Hippocampal formation (tissue), 2 donors: ENCODE measurements at regions not wholly inside any gene's neighbourhood (a gene's known extent, or its start where the extent isn't known, plus 50 kb on each side); places are given as distances from the start of the nearest gene placed in this dataset.

Source experiments
- DNase-seq, 2 donors: peaks; one replicate each; lab custom pipeline; 2025; lab: John Stamatoyannopoulos, UW

DNA sequence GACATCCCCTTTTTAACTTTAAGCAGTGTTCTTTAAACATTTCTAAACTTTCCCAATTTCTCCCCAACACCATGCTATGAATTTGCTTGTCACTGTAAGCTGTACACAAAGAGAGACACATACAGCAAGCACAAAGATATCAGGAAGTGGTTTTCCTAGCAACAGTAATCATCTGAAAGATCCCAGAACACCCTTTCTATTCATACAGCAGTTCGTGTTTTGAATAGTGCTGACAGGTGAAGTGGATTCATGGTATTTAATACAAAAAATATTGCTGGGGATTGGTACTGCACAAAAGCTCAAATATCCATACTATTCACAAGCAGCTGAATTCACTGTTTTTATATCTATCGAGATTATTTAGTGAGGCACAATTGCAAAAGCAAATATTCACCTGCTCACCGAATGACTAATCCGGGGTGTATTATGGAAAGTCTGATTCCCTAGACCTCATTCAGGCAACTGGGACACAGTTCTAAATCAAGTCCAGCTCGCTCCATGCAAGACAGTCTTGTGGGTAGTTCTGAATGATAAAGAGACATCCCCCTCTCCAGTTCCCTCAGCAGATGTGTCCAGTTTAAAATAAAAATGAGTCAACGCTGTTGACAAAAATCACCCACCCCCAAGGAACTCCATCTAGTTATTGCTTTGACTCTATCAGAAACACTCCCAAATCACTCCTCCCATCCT, 107.1 kb upstream of the TSHZ2 start:
- DNase-seq = no peak

DNA sequence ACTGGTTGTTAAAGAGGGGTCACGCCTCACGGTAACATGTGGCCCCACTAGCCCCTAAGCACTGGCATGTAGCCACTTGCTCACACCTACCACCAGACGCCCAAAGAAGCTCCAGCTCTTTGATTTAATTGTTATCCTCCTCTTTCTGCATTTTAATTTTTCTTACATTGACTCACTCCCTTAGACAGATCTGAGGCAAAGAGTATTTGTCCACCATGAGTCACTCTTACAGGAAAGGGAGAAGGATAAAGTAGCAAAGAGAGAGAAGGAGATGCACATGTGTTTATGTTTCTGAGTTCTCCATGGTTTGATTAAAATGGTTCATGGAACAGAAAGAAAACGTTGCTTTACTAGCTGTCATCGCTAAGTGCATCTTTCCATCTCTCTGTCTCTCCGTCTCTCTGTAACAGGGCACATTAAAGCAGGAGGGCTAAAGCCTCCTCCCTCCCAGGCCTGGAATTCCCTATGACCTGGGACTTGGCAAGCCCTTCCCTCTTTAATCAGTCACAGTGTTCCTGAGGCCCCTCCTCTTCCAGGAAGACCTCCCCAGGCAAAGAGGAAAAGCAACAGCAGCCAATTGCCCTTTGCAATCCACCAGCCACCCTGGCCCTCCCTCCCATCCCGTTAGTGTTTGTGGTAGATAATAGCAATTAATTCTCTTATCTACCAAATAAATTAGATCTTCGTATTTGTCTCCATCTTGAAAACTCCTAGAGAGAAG, 112.8 kb upstream of the TSHZ2 start:
- no peak for DNase-seq

DNA sequence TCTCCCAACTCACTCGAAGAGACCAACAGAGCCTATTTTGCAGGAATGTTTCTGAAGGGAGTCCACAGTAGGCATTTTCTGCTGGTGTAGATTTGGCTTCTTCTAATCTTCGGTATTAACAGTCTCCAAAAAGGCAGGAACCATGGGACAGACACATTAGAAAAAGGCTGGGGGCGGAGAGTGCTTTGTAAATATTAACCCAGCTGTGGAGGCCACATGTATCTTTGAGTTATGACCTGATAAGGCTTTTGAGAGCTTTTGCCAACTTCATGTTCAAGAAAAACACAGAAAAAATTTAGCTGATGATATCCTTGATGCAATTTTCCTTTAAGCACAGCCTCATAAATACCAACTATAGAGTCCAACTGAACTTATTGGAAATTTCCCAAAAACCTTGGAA, 119.4 kb upstream of the TSHZ2 start:
- no peak for DNase-seq

DNA sequence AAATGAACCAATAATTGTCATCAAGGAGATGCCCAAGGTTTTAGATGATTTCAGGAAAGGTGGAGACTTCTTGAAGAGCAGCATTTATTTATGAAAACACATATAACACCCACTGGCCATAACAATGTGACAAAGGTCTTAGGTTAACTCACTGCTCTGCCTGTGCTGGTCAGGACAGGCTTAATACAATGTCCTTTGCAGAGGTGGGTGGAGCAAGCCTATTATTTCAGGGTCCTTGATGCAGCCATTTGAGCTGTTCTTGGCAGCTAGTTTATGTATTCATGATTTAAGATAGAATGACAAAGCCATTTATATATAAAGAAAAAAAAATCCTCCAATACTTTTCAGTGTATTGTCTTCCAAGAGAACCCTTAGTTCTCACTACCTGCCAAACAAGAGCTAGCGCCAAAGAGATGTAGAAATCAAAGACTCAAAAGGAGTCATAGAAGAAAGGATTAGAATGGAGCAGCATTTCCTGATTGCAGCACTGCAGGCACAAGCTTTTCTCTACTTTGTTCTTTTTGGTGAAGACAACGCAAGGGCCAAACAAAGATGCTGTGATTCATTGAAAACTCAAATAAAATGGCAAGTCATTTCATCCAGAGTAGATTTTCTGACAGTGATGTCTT, 124.3 kb upstream of the TSHZ2 start:
- DNase-seq = no peak

DNA sequence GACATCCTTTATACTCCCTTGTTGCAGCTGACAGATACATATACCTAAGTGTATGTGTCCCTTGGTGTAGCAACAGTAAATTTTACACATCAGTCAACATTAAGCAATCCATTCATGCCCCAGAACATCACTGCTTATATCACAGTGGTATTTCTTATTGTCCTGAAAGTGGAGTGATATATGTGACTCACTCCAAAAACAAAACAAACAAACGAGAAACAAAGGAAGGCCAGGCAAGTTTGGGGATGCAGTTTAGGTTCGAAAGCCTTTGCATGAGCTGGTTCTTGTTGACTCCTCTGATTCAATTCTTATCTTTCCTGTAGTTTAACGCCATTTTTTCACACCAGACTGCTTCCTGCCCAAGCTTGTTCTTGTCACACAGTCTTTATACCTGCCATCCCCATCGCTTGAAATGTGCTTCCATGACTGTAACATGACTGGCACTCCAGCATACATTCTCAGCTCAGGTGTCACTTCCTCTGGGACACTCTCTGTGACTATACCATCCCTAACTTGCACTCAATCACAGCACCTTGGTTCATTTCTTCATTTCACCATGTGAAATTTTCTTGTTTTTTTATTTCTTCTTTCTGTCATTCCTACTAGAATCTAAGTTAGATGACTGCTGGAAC, 125.0 kb upstream of the TSHZ2 start:
- no peak for DNase-seq

DNA sequence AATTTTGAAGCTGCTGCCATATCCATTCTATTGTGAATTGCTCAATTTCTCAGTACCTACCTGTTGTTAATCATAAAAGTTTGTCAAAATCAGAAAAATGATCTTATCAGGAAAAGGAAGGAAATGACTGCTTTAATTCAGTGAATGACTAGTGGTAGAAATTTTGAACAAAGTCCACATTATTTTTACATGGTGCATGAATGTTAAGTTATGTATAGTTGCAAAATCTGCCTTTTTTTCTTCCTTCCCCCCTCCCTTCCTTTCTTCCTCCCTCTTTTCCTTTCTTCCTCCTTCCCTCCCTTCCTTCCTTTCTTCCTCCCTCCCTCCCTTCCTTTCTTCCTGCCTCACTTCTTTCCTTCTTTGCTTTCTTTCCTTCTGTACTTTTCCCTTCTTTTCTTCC, 127.1 kb upstream of the TSHZ2 start:
- no peak for DNase-seq

DNA sequence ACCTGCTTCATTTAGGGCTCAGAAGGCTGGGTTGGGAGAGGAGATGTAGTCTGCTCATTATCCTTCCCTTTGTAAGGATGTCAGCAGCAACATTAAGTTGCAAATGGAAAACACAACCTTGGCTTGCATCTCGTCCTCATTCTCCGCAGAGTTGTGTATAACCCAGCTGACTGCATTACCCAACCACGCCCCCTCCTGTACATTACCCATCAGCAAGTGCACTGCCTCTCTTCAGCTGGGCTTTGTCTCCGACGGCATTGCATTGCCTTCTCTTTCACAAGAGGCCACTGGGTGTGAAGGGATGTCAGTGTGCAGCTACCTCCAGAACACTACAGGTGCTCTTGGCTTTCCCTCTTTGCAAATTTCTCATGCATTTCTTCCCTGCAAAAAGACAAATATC, 128.7 kb upstream of the TSHZ2 start:
- no peak for DNase-seq

DNA sequence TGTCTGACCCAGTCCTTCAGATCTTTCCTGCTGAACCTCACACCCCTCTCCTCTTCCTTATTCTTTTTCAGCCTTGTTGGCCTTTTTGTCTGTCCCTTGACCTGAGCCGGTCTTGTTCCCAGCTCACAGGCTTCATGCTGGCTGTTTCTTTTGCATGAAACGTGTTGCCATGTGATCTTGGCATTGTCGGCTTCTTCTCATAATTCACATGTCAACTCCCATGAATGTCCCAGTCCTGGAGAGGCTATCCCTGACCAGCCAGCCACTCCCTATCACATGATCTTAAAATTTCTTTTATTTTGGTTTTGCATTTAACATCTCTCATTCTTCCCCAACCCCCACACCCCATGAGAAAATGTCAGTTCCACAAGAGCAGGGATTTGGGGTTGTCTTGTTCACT, 131.2 kb upstream of the TSHZ2 start:
- no peak for DNase-seq

DNA sequence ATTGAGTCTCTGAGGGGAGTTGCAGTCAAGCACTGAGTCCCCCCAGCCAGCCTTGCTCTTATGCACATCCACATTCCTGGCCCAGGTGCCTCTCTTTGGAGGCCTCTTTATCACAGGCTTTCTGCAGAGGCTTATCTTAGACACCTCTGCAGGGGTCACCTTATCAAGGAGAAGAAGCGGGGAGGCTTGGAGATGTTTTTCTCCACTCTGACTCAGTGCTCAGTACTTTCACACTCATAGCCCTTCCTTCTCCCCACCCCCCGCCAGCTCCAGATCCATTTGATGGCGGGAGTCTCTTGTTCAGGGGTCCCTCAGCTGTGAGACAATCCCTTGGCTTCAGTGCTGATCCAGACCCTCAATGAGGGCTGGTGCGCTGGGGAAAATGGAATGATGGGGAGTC, 132.1 kb upstream of the TSHZ2 start:
- no peak for DNase-seq

DNA sequence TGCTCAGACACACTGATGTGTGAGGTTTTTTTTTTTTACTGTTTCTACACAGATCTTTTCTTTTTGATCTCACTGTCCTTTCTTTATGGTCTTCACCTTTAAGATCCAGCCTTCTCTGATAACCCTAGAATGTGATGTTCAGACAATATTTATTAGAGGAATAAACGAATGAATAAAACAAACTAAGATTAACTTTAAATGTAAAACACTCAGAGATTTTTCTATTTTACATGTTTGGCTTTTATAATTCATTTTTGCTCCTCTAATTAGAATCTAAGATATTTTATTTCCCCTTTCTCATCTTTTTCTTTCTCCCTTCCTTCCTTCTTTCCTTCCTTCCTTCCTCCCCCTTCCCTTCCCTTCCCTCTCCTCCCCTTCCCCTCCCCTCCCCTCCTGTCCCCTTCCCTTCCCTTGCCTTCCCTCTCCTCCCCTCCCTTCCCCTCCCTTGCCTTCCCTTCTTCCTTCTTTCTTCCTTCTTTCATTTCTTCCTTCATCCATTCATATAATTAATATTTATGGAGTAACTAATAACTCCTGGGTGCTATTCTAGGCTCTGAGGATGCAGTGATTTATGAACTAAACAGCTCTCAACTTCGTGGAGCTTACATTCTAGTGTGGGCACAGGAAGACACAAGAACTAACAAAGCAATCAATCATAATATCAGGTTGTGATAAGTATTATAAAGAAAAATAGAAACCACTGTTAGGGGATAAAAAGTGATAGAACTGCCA, 133.5 kb upstream of the TSHZ2 start:
- DNase-seq = no peak

DNA sequence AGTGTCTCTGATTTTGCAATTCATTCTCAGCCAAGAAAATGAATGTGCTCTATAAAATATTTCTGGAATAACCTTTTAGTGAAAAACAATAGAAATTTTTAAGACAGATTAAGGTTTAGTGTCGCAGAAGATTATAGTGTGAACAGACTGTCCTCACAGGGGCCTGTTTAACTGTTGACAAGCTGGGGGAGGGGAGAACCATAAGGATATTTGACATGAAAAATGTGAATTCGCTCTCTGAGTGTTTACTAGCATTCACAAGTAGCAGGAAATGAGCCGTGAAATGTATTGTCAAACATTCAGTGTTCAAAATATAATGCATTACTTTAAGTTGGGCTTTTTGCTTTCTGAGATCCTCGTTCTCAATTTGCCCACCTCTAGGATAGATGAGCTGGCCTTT, 134.8 kb upstream of the TSHZ2 start:
- DNase-seq = no peak

DNA sequence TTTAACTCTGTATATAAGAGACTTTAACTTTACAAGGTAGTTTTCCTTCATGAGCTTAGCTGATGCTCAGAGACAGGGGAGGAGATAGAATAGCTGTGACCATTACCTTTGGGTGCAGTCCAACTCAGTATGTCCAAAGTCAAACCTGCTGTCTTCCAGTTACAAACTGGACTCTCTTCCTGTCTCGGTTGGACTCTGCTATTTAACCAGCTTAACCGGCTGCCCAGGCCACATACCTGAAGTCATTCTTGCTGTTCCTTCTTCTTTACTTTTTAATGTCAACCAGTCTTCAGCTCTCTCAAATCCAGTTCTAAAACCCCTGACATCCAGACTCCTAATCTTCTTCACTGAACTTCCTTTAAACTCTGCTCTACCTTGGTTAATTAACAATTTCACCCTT, 138.3 kb upstream of the TSHZ2 start:
- no peak for DNase-seq

DNA sequence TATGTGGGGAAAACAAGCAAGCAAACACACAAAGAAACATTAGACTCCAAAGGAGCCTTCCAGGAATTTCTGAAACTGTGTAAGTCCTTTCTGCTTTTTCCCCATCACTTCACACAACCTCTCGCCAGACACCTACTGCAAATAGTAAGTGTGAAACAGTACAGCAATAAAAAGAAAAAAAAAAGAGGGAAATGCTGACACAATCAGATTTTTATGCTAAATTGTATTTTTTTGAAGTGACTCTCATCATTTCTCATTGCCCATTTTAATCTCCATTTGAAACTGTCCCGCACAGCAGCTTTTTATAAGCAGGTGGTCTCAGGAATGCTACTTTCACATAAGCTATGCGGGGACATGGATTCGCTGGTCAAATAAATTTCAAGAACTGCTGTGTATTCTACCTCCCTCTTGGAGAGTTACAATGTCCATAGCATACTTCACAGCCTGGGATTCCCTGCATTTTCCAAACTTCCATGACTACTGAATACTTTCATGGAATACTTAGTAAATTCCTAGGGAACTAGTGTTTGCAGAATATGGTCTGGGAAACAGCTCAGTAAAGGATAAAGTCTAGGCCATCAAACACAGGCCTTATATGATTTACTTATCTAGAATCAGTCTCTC, 139.9 kb upstream of the TSHZ2 start:
- DNase-seq = no peak

DNA sequence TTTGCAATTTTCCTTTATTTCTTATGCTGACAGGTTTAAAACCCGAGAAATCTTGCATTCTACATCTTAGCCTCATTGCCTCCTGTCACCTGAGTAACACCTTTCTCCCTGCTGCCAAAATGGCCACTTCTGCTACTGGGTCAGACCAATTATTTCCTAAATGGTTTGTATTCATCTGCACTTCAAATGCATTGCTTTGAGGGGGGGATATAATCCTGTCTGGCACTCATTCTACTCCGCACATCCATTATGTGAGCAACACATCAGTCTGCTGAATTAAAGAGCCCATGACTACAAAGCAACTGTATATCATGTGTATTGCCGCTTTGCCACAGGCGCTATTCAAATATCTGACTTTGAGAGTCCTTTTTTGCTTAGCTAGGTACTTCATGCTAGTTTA, 141.6 kb upstream of the TSHZ2 start:
- DNase-seq = no peak

DNA sequence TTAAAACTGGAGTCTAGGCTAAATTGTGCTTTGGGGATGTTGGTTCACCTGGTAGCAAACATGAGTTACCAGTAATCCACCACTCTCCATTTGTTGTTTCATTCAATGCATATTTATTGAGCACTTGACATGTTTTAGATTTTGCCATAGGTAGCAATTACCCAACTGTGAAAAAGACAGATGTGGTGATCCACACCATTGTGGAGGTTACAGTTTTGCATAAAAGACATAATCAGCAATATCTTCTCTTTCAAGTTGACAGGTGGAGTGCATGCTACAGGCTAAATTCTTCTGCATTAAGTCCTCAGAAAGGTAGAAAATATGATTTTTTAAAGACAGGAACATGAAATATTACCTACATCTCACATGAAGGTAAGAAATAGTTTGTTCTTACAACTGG, 143.0 kb upstream of the TSHZ2 start:
- no peak for DNase-seq

DNA sequence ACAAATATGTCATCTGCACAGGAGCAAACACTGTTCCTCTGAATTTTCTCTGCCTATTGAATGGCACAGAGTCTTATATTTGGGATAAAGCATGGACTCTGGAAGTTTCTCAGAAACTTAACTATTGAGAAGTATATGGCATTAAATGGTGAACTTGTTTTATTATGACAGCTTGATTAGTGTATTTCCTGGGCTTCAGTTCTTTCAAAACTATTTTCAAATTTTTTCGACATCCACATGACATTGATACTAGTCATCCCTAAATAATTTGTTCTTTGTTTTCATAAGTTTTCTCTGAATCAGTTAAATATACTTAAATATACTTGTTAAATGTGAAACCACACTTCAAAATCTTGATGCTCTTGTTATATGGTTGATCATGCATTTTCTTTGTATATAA, 144.0 kb upstream of the TSHZ2 start:
- no peak for DNase-seq

DNA sequence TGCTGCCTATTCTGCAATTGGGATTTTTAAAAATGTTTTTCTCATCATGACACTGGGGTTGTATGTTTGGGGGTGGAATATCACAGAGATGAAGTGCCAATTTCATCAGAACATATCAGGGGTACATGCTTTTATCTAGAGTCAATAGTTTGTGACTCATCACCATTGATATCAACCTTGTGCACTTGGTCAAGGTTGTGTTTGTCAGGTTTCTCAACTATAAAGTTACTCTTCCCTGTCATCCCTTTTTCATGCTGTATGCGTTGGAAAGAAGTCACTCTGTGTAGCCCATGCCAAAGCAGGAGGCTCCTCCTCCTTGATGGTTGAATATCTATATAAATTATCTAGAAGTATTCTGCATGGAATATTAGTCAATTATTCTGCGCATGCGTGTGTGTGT, 145.4 kb upstream of the TSHZ2 start:
- no peak for DNase-seq

DNA sequence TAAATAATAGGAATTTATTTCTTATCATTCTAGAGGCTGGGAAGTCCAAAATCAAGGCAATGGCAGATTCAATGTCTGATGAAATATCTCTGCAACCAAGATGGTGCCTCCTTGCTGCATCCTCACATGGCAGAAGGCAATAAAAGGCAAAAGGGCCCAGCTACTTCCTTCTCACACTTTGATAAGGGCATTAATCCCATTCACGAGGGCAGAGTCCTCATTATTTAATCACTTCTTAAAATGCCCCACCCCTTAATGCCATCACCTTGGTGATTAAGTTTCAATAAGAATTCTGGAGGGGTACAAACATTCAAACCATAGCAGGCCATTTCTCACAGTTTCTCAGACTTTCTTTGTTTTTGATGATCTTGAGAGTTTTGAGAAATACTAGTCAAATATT, 145.8 kb upstream of the TSHZ2 start:
- no peak for DNase-seq

DNA sequence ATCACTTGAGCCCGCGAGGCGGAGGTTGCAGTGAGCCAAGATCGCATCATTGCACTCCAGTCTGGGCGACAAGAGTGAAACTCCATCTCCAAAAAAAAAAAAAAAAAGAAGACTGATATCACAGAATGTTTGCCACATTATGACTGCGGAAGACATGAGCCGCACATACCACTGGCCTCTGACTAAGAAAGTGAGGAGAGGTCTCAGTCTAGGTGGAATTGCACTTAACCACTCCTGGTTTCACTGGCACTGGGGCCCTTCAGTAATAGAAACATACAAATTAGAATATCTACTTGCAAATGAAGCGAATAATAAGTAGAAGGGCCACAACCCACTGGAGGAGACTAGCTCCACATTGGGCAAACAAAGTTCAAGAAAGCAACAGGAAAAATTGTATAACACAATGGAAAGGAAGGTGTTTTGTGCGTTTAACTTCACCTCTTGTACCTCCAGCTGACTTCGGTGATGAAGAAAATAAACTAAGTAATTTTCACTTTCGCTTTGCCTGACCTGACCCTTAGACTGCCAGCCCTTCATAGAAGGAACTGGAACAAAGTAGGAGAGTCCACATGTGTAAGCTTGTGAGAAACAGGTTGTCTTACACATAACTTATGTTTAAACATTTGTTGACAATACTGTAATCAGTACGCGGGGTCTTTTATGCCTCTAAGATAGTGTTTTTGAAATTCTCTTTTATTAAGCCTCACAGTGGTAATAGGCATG, 147.5 kb upstream of the TSHZ2 start:
- DNase-seq = no peak

DNA sequence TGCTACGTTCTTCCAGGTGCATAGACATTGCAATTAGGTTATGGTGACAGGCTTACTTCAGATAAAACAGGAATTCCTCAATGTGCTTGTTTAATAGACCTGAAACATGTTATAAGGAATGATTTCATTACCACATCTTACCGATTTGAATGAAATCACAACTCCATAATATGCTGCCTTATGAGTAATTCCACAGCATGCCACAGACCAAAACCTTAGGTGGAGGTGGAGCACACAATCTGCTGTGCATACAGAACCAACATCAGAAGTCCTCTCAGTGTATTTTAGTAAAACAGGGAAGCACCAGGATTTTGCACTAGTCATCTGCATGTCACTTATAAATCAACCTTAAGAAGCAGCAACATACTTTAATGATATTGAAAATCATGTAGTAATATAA, 148.9 kb upstream of the TSHZ2 start:
- no peak for DNase-seq

DNA sequence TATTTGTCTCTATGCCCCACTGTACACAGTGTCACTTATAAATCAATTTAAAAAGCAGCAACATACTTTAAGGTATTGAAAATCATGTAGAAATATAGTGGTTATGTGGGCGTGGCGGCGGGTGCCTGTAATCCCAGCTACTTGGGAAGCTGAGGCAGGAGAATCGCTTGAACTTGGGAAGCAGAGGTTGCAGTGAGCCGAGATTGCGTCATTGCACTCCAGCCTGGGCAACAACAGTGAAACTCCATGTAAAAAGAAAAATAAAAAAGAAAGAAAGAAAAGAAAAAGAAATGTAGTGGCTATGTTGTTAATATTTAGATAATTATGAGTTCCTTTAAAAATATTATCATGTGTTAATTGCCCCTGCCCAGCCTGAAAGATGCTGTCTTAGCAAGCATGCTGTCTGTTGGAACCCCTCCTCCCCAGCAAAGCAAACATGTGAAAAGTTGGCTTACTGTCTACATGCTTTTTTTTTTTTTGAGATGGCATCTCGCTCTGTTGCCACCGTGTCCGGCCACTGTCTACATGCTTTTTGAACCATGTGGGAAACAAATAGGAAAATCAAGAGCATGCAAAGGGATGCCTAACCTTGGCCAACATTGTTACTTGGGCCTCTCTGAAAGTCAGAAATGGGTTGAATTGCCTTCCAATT, 151.4 kb upstream of the TSHZ2 start:
- DNase-seq = no peak
